Body of pancreas (tissue), 4 donors: ENCODE measurements at regions not wholly inside any gene's neighbourhood (a gene's known extent, or its start where the extent isn't known, plus 50 kb on each side); places are given as distances from the start of the nearest gene placed in this dataset.

ENCODE experiments used
- CTCF ChIP-seq, 7 experiments: fragments of 450-650 bp in 4 of 7; fragments of 200-600 bp in 3 of 7; sonication (generic) in 3 of 7; IDR thresholded peaks; one replicate each; pipeline ENCODE4 v1.5.1; 2016 to 2019; ENCODE audit warnings: antibody characterized with exemption in 7 of 7
- POLR2A ChIP-seq, 3 donors: fragments of 450-650 bp; IDR thresholded peaks; one replicate each; pipeline ENCODE4 v1.6.1; 2016; ENCODE audit warnings: antibody characterized with exemption in 3 of 3, mild to moderate bottlenecking in 2 of 3

GRCh38 chr3:177899275-177900067 is 636.8 kb upstream of the KCNMB2 start:
- TF ChIP-seq CTCF (IDR thresholded peaks at IDR 0.05) (no peak), POLR2A (IDR thresholded peaks at IDR 0.05) (no peak)
